NCI-H524 treated with DMSO at 0.1 percent for 48 hours (cell line): ENCODE measurements at regions not wholly inside any gene's neighbourhood (a gene's known extent, or its start where the extent isn't known, plus 50 kb on each side); places are given as distances from the start of the nearest gene placed in this dataset.
"Not testable (repeated sequence)": the region's sequence is repeated elsewhere in the genome, so short reads cannot be mapped to it uniquely, and the experiment has no call there.

Experiments used
- DNase-seq: peaks from one replicate; lab custom pipeline; 2025; lab: John Stamatoyannopoulos, UW

- no peak for DNase-seq
Measured at GRCh38 chr3:18236726-18237125, 188.4 kb downstream of the SATB1 start.

- DNase-seq: no peak
Measured at GRCh38 chr3:18234717-18235335, 190.3 kb downstream of the SATB1 start.

- no peak for DNase-seq
Measured at GRCh38 chr3:18233987-18234716, 191.0 kb downstream of the SATB1 start.

- no peak for DNase-seq
Measured at GRCh38 chr3:18232317-18232716, 192.8 kb downstream of the SATB1 start.

- no peak for DNase-seq
Measured at GRCh38 chr3:18228060-18228459, 197.1 kb downstream of the SATB1 start.

GRCh38 chr3:18225709-18226108 is 199.4 kb downstream of the SATB1 start:
- DNase-seq: no peak

- DNase-seq: no peak
Measured at GRCh38 chr3:18224426-18224825, 200.7 kb downstream of the SATB1 start.

GRCh38 chr3:18223974-18224373 is 201.2 kb downstream of the SATB1 start:
- no peak for DNase-seq

GRCh38 chr3:18223571-18223970 is 201.6 kb downstream of the SATB1 start:
- DNase-seq: no peak

- no peak for DNase-seq
Measured at GRCh38 chr3:18222686-18223085, 202.5 kb downstream of the SATB1 start.

GRCh38 chr3:18217507-18218174 is 207.5 kb downstream of the SATB1 start:
- DNase-seq: no peak

- no peak for DNase-seq
Measured at GRCh38 chr3:18216996-18217395, 208.1 kb downstream of the SATB1 start.

GRCh38 chr3:18215639-18216038 is 209.5 kb downstream of the SATB1 start:
- DNase-seq: no peak

GRCh38 chr3:18211116-18211515 is 214.0 kb downstream of the SATB1 start:
- no peak for DNase-seq

- no peak for DNase-seq
Measured at GRCh38 chr3:18208856-18209255, 216.3 kb downstream of the SATB1 start.

- no peak for DNase-seq
Measured at GRCh38 chr3:18208091-18208490, 217.0 kb downstream of the SATB1 start.

GRCh38 chr3:18207226-18207625 is 217.9 kb downstream of the SATB1 start:
- DNase-seq: no peak

GRCh38 chr3:18205701-18206100 is 219.4 kb downstream of the SATB1 start:
- DNase-seq: not testable (repeated sequence)

- no peak for DNase-seq
Measured at GRCh38 chr3:18201315-18201714, 223.8 kb downstream of the SATB1 start.

- DNase-seq: no peak
Measured at GRCh38 chr3:18199757-18200156, 225.4 kb downstream of the SATB1 start.

GRCh38 chr3:18195836-18196235 is 229.3 kb downstream of the SATB1 start:
- no peak for DNase-seq

- no peak for DNase-seq
Measured at GRCh38 chr3:18194431-18194830, 230.7 kb downstream of the SATB1 start.

- no peak for DNase-seq
Measured at GRCh38 chr3:18190646-18191045, 234.5 kb downstream of the SATB1 start.
